ENCODE measurements at regions not wholly inside any gene's neighbourhood (a gene's known extent, or its start where the extent isn't known, plus 50 kb on each side); places are given as distances from the start of the nearest gene placed in this dataset.

GRCh38 chr3:168218600-168218999 is 122.9 kb upstream of the GOLIM4 start:
- H3K4me3 ChIP-seq (ENCODE audit: low read length): no peak overlapping the region
- H3F3A ChIP-seq (ENCODE audit: insufficient read depth, low read length, poor library complexity, severe bottlenecking): no peaks in the 10 kb centered on the region
- no peak overlapping the region for H2AFZ ChIP-seq (ENCODE audit: low read depth, low read length)
- H3K27me3 ChIP-seq (ENCODE audit: insufficient read depth, low read depth, low read length): no peaks in the 10 kb centered on the region
- H3K36me3 ChIP-seq (ENCODE audit: insufficient read depth, low read length): no peaks in the 10 kb centered on the region
- TF ChIP-seq POLR2AphosphoS5 (IDR thresholded peaks at IDR 0.05) (no peak), EZH2 (IDR thresholded peaks at IDR 0.05; ENCODE audit: borderline replicate concordance, insufficient read depth, low read length, poor library complexity, severe bottlenecking) (no peak), MXI1 (conservative IDR thresholded peaks at IDR 0.05; ENCODE audit: poor library complexity, severe bottlenecking) (no peak), REST (IDR thresholded peaks at IDR 0.05; ENCODE audit: borderline replicate concordance) (no peak), TAF1 (IDR thresholded peaks at IDR 0.05; ENCODE audit: low read depth) (no peak)
- no peak overlapping the region for H3K4me2 ChIP-seq (ENCODE audit: low read length)
- H3K27ac ChIP-seq (ENCODE audit: low read length): no peak overlapping the region
- no peaks in the 10 kb centered on the region for H3K79me2 ChIP-seq (replicated peaks; ENCODE audit: insufficient read depth, low read length)
- no peaks in the 10 kb centered on the region for H3K9me3 ChIP-seq (ENCODE audit: low read length)
- H3K9me2 ChIP-seq (ENCODE audit: insufficient read depth, low read length): no peaks in the 10 kb centered on the region
- no peak overlapping the region for H3K9ac ChIP-seq (ENCODE audit: low read length)
- no peaks in the 10 kb centered on the region for H4K20me1 ChIP-seq (ENCODE audit: insufficient read depth)

GRCh38 chr3:168216851-168217250 is 121.1 kb upstream of the GOLIM4 start:
- Histone ChIP-seq H3F3A (ENCODE audit: insufficient read depth, low read length, poor library complexity, severe bottlenecking) (no peaks in the 10 kb centered on the region), H3K27ac (ENCODE audit: low read length) (no peak overlapping the region), H3K4me2 (ENCODE audit: low read length) (no peak overlapping the region), H2AFZ (ENCODE audit: low read depth, low read length) (no peak overlapping the region), H3K9ac (ENCODE audit: low read length) (no peak overlapping the region), H3K9me2 (ENCODE audit: insufficient read depth, low read length) (no peaks in the 10 kb centered on the region), H3K9me3 (ENCODE audit: low read length) (no peaks in the 10 kb centered on the region), H3K4me3 (ENCODE audit: low read length) (no peak overlapping the region), H4K20me1 (ENCODE audit: insufficient read depth) (no peaks in the 10 kb centered on the region), H3K36me3 (ENCODE audit: insufficient read depth, low read length) (no peaks in the 10 kb centered on the region), H3K27me3 (ENCODE audit: insufficient read depth, low read depth, low read length) (no peaks in the 10 kb centered on the region), H3K79me2 (replicated peaks; ENCODE audit: insufficient read depth, low read length) (no peaks in the 10 kb centered on the region)
- TF ChIP-seq RAD21 (conservative IDR thresholded peaks at IDR 0.05) (no peak), REST (IDR thresholded peaks at IDR 0.05; ENCODE audit: borderline replicate concordance) (no peak), POLR2AphosphoS5 (IDR thresholded peaks at IDR 0.05) (no peak), EP300 (conservative IDR thresholded peaks at IDR 0.05; ENCODE audit: poor library complexity, severe bottlenecking) (no peak), SMC3 (conservative IDR thresholded peaks at IDR 0.05; ENCODE audit: poor library complexity) (no peak), EZH2 (IDR thresholded peaks at IDR 0.05; ENCODE audit: borderline replicate concordance, insufficient read depth, low read length, poor library complexity, severe bottlenecking) (no peak), CTCF (IDR thresholded peaks at IDR 0.05; ENCODE audit: poor library complexity, severe bottlenecking) (no peak), TAF1 (IDR thresholded peaks at IDR 0.05; ENCODE audit: low read depth) (no peak), MXI1 (conservative IDR thresholded peaks at IDR 0.05; ENCODE audit: poor library complexity, severe bottlenecking) (no peak)
